Islet of Langerhans (tissue), 1 donor: ENCODE measurements at regions not wholly inside any gene's neighbourhood (a gene's known extent, or its start where the extent isn't known, plus 50 kb on each side); places are given as distances from the start of the nearest gene placed in this dataset.

Source experiments
- FAIRE-seq: peaks from one replicate; lab custom pipeline; 2011; peaks lifted over from hg19 to GRCh38; lab: Jason Lieb, UNC

DNA sequence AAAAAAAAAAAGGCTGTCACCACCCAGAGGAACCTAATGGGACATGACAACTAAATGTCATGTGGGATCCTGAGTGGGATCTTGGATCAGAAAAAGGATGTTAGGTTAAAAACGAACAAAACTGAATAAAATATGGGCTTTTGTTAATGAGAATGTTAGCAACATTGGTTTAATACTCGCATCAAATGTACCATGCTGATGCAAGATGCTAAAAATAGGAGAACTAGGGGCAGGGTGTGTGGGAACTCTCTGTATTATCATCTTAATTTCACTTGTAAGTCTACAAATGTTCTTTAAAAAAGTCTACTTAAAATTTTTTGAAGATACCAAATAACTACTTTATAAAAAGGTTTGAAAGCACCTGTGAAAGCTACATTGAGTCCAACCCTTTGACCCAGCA lies 88.8 kb upstream of the PRR5 start:
- FAIRE-seq, result no peak

DNA sequence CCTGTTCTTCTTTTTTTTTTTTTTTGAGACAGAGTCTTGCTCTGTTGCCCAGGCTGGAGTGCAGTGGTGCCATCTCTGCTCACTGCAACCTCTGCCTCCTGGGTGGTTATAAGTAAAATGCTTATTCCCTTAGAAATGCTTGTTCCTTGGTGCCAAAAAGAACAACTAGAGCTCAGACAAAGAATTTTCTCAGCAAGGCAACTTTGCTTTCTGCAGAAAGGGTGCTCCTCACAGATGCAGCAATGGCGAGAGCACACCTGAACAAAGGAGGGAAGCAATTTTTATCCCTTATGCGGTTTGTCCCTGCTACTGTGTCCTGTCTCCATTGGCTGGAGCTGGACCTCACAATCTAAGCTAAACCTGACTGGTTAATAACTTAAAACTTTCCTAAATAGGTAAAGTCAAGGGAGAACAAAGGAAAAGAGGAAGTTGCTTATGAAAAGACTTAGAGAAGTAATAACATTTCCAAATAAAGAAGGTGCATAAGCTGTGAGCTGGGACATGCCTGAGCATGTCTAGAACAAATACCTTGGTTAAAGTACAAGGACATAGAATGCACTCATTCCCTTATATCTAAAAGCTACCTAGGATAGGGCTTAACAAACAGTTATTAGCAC lies 90.0 kb upstream of the PRR5 start:
- no peak for FAIRE-seq

DNA sequence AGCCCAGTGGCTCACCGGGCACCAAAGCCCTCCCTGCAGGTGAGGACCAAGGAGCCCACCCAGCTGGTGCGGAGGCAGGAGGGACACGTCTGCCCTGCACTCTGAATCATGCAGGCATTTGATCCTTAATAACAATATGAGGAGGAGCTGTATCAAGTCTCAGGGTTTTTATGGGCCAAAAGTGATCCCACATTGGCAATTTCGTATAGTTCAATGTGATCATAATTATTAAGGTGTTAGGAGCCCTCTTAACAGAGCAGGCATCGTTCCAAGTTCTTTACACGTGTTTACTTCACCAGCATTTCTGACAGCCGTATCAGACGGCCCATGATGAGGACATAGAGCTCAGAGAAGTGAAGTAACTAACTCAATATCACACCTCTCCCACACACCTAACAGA lies 91.9 kb upstream of the PRR5 start:
- FAIRE-seq, result no peak

DNA sequence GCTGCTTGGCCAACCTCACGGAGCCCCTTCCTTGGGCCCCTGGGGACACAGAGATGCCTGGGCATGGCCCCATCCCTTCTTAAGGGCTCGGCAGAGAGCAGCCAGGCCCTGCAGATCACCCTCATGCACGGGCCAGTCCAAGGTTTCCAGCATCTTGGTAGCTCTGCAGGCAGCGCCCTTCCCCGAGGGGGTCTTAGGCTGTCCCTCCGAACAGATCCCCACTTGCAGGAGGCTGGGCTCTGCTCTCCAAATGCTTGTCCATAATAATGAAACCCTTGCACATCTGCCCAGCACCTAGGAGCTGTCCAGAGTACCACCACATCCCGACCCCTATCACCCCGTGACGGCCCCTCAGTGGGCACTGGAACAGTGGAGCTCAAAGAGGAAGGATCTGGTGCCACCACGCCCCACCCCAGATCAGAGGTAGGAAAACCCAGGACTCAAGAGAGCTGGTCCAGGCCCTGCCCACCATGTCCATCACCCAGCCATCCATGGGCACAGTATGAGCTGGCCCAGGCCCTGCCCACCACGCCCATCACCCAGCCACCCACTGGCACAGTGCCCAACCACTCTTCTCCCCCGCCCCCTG lies 92.5 kb upstream of the PRR5 start:
- FAIRE-seq, result no peak

DNA sequence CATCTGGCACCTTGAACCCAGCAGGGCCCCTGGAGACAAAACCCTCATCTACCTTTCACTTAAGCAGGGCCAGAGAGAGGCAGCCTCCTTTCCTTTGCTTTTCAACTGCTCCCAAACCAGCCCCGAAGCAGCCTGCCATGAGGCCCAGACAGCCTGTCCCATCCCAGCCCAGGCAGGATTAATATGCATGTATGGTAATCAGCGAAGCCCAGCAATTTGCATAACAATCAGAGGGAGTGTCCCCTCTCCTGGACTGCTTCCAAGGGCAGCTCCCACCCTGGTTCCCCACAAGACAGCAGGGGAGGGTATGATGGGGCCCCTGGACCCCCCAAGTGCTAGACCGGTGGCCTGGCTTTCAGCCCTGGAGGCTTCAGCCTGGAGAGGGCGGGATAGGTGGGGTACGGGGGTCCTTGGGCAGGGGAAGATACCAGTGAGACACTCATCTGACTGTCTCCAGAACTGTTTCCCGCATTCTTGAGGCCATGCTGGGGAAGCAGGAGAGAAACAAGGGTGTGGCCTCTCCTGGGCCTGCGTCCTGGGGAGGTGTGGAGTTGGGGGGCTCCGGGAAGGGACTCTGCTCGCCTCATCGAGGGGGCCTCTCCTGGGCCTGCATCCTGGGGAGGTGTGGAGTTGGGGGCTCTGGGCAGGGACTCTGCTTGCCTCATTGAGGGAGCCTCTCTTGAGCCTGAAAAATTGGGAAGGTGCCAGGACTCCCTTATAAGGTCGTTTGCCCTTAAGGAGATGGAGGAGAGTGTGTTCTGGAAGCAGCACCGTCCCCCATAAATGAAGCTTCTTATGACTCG lies 93.2 kb upstream of the PRR5 start:
- FAIRE-seq, result no peak

DNA sequence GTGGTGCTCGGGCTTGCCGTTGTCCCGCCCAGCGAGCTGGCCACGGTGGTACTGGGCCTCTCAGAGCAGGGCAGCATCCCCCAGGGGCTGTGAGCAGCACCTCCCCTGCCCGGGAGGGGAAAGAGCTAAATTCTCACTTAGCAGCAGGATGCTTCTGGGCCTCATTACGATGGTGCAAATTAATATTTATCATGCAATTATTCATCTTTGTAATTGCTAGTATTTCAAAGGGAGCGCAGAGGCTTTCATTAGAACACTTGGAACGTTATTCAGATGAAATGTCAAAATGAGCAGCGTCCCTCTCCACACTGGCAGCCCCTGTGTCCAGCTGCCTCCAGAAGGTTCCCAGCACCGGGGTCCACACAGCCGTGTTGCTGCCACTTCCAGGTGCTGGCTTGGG lies 95.9 kb upstream of the PRR5 start:
- FAIRE-seq, result no peak

DNA sequence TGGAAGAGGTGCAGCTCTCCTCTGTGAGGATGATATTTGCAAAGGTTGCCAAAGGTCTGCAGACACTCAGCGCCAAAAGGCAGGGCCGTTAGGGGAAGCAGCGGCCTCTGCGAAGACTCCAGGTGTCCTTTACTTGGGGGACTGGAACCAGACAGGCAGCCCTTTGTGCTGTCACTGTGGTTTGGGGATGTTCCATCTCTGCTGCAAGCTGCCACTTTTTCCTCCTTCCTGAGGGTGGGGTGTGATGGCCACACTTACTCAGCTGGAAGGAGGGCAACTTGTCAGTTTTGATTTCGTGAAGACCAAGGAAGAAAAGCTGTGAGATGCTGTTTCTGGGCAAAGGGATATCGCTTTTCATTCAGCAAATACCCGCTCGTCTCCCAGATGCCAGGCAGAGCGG lies 96.5 kb upstream of the PRR5 start:
- FAIRE-seq, result no peak

DNA sequence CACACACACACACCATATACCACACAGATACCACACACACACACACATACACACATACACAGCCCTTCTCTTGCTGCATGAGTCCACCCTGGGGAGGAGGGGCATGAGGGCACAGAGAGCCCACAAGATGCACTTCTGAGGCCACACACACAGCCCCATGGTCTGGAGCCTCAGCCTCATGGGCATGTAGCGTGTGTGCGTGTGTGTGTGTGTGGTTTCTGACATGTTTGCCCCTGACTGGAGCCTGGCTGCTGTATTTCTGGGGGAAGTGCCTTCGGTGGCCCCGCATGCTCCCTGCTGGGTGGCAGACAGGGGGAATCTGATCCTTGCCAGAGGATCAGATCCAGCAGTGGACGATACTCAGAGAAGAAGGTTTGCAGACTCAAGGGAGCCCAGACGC lies 97.0 kb upstream of the PRR5 start:
- FAIRE-seq, result no peak

DNA sequence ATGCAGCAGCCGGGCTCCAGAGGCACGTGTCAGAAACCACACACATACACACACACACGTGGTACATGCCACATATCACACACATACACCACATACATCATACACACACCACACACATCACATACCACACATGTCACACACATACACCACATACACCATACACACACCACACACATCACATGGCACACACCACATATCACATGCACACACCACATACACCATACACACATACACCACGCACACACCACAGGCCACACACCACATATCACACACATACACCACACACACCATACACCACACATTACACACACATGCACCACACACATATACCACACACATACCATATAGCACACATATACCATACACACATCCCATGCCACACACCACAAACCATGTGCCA lies 97.5 kb upstream of the PRR5 start:
- FAIRE-seq, result no peak

DNA sequence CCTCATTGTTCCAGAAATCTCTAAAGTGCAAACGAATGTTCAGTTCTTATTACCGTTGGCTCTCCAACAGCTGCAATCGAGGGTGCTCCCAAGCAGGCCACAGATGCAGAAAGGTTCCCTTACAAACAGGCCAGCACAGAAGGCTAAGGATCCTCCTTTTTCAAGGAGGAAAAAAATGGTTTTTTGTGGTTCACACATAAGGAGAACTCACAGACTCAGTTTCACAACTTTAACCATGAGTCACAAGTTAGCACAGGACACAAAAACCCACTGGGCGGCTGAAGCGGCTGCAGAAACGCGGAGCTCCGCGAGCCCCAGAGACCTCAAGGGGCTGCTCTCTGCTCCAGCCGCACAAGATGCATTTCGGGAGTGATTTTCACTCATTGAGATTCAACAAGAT lies 98.2 kb upstream of the PRR5 start:
- no peak for FAIRE-seq

DNA sequence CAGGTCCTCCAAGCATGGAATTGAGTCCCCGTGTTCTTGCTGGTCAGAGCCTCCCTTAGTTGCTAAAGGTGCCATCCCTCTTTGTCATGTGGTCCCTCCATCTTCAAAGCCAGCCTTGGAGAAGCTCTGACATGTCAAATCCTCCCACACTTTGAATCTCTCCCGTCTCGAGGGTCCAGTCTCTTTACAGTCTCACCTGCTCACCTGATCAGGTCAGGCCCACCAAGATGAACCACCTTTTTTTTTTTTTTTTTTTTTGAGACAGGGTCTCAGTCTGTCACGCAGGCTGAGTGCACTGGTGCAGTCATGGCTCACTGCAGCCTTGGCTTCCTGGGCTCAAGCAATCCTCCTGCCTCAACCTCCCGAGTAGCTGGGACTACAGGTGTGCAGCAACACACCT lies 100.3 kb upstream of the PRR5 start:
- FAIRE-seq, result no peak

DNA sequence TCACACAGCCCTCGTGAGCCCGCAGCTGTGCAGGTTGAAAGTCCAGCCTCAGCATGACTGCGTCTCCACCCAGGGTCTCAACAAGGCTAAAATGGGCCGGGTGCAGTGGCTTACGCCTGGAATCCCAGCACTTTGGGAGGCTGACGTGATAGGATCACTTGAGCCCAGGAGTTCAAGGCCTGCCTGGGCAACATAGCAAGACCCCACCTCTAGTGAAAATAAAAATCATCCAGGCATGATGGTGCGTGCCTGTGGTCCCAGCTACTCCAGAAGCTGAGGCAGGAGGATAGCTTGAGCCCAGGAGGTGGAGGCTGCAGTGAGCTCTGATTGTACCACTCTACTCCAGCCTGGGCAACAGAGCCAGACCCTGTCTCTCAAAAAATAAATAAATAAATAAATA lies 100.8 kb upstream of the PRR5 start:
- no peak for FAIRE-seq

DNA sequence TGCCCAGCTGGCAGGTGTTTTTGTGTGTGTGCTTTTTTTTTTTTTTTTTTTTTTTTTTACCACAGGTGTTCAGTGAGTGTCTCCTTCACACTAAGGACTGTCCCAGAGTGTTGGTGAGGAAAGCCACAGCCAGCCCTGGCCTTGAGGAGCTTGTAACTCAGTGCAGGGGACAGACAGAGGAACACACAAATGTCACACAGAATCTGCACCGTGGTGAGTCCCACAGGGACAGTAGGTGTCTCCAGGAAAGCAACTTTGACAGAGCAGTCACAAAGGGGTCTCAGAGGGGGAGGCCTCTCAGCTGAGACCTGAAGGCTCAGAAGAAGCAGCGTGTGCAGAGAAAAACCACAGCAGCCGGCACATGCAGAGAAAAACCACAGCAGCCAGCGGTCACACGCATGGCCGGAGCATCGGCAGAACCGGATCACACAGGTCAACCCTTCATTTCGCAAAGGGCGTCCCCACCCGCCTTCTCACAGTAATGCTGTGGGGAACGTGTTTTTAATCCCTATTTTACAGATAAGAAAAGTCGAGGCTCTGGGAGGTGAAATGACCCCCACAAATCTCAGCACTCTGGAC lies 101.7 kb upstream of the PRR5 start:
- FAIRE-seq, result no peak

DNA sequence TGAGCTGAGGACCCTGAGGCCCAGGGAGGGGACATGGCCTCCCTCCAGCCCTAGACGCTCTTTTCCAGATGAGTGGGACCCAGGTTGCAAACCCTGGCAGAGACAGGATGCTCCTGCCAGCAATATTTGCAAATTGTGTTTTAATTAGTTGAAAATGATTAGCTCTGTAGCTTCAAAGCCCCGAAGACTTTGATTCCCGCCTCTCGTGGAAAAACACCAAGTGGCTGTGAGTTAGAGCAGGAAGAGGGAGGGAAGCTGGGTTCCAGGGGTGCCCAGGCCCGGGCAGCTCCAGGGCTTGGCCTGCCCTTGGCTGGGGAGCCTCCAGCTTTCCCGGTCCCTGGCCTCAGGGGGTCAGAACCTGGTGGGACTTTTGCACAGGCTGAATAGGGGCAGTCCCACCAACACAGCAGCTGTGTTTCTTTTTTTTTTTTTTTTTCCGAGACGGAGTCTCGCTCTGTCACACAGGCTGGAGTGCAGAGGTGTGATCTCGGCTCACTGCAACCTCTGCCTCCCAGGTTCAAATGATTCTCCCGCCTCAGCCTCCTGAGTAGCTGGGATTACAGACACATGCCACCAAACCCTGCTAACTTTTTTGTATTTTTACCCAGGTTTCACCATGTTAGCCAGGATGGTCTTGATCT lies 101.6 kb upstream of the RTL6 start:
- no peak for FAIRE-seq

DNA sequence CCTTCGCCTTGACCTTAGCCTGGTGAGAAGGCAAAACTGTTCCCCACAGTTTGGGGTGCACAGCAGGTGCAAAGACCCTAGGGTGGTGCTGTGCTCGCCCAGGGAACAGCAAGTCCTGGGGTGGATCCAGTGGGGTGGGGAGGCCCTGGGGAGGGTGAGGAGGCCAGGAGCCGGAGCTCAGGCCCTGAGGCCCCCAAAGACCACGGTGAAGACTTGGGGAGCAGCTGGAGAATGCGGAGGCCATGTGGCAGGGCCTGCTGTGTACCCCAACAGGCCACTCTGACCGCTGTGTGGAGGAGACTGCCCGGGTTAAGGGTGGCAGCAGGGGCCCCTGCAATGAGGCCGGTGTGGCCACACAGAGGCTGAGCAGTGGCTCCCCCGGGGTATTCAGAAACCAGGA lies 101.1 kb upstream of the RTL6 start:
- FAIRE-seq, result no peak

DNA sequence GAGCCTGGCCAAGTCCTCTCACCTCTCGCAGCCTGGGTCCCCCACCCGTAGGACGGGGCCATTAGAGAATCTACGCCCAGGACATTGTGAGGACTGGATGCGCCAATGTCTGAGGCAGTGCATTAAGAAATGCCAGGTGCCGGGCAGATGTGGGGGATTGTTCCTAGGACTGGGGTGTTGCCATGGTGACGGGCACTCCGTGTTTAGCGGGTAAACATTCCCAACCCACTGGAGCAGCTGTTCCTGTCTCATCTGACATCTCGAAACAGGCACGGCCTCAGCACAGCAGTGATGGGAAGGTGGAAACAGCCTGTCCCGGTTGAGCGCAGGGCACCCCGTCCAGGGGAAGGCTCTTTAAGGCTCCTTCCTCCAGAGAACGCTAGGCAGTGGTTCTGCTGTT lies 99.6 kb upstream of the RTL6 start:
- FAIRE-seq, result peak; percentile 94

DNA sequence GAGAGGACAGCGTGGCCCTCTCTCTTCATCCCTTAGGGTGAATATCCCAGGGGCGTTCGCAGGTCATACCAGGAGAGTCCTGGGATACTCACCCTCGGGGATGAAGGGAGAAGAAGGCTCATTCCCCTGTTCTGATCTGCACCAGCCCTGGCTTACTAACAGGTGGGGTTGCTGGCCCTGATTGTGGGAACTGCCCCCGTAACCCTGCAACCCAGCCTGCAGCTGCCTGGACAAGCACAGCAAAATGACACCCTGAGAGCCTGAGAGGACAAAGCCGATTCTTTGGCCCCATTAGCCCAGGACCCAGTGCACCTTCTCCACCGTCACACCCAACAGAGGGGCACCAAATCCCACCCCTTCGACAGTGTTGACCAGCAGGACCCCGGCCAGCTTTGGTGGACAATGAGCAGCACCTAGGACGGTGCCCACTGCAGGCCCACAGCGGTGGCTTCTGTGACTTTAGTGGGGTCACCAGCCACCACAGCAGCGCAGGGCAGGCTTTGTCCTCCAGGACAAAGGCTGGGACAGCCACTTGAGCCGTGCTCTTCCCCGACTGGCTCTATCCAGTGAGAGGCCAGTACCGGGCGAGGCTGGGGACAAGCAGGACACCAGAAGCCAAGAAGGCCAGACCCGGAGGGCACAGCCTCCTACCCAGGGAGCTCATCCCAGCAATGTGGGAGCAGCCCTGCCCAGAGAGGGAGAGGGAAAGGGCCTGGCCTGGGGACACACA lies 98.5 kb upstream of the RTL6 start:
- no peak for FAIRE-seq

DNA sequence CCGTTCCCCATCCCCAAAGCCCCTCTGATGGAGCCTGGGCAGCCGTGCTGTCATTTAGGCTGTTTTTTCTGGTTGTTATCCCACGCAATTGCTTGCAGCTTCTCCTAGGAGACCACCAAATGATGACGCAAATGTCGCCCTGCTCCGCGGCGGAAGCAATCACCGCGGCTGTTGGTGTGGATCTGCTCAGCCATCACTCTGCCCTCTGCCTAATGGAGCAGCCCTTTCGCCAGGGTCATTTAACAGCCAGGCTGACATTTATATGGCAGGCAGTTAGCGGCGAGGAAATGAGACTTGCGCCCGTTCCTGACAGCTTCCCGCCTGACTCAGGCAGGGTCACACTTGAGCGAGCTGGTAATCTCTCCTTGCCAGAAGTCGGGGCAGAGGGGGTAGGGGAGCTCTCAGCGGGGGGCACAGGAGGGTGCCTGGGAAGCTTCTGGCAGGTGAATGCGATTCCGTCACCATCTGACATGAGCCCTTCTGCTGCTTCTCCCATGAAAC lies 97.9 kb upstream of the RTL6 start:
- peak; percentile 97 for FAIRE-seq

DNA sequence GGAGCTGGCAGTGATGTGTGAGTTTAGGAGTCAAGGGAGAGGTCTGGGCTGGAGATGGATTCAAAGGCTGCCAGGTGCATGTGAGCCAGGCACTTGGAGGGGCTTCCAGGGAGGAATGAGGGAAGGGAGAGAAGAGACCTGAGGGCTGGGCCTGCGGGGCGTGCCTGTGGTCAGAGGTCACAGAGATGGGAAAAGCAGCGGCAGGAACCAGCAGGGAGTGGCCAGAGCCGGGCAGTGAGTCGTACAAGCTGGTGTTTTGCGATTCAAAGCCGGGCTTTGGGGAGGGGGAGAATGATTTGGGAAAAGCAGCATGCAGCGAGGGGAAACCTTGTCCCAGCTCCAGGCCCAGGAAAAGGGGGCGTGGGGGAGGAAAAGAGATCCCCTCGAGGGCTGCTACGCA lies 96.9 kb upstream of the RTL6 start:
- no peak for FAIRE-seq

DNA sequence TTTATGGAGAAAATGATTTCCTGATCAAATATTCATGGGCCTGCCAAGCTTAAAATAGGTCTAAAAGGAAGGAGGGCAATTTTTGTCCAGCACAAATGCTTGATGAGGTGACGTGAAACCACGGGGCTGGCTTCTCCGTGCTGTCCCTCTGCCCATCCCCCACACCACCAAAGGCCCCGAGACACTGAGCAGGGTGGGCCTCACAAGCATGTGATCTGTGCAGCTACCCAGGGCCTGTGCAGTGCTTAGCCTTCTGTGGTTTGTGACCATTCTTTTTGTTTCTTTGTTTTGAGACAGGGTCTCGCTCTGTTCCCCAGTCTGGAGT lies 94.8 kb upstream of the RTL6 start:
- no peak for FAIRE-seq

DNA sequence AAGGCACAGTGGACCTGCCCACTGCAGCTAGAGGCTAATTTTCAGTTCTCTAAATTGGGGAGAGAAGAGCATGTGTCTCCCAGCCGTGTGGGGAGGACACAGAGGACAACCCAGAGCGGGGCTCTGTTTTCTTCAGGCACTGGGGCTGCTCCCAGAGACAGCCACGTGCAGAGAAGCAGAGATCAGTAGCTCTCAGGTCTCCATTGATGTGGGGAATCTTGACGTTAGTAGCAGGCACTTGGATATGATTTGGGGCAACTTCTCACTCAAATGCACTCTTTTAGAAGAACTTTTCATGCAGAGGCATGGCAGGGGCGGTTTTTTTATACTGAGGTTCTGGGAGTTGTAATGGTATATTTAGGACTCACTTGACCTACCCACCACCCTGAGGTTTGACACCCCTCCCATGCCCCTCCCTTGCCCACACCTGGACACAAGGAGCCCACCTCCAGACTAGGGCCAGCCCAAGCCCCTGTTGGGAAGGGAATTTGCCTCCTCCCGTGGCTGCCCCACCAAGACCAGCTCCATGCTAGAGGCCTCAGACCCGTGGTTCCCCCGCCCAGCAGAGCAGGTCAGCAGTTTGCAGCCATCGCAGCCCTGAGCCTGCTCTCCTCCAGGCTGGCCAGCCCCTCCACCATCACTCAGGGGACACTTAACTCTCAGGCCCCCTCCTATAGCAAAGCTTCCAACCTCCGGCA lies 94.2 kb upstream of the RTL6 start:
- no peak for FAIRE-seq
